Natural killer cell (primary cell): ENCODE measurements at regions not wholly inside any gene's neighbourhood (a gene's known extent, or its start where the extent isn't known, plus 50 kb on each side); places are given as distances from the start of the nearest gene placed in this dataset.

Source experiments
- ATAC-seq, 3 donors: fragments of 150-1000 bp in 2 of 3; fragments of 200-7000 bp in 1 of 3; cut with Tn5 transposase; 1 replicate in 1 of 3; 2 replicates in 2 of 3; pipeline ENCODE4 v1.10.0; 2021; ENCODE audit warnings: mild to moderate bottlenecking in 2 of 3, moderate library complexity in 2 of 3
- DNase-seq, 2 donors: peaks; one replicate each; pipeline versions ENCODE4 v3.0.0 to v3.0.0-alpha.2; 2013 to 2021; ENCODE audit warnings: mixed read lengths in 1 of 2
- H3K27ac ChIP-seq: one replicate; pipeline ENCODE4 v1.5.1; 2013; ENCODE audit warnings: mild to moderate bottlenecking, low read length
- H3K27me3 ChIP-seq: one replicate; pipeline ENCODE4 v1.6.1; 2013; ENCODE audit warnings: low read length; ENCODE audit not compliant: control insufficient read depth, insufficient read depth
- H3K36me3 ChIP-seq: one replicate; pipeline ENCODE4 v1.6.1; 2013; ENCODE audit warnings: low read length; ENCODE audit not compliant: control insufficient read depth, insufficient read depth
- H3K4me1 ChIP-seq: one replicate; pipeline ENCODE4 v1.6.1; 2013; ENCODE audit warnings: low read length; ENCODE audit not compliant: control insufficient read depth, insufficient read depth
- H3K4me3 ChIP-seq: one replicate; pipeline ENCODE4 v1.5.1; 2013; ENCODE audit warnings: low read length
- H3K9me3 ChIP-seq: one replicate; pipeline ENCODE4 v1.6.1; 2013; ENCODE audit warnings: low read length; ENCODE audit not compliant: control insufficient read depth, insufficient read depth
- H3K27ac Mint-ChIP-seq, 2 donors: one replicate each; pipeline ENCODE4 v1.8.0; 2022; ENCODE audit warnings: mild to moderate bottlenecking in 2 of 2, mixed read lengths in 2 of 2, moderate library complexity in 1 of 2
- H3K27me3 Mint-ChIP-seq, 2 donors: one replicate each; pipeline ENCODE4 v1.8.0; 2022; ENCODE audit warnings: low read depth in 2 of 2, mixed read lengths in 2 of 2
- H3K36me3 Mint-ChIP-seq: one replicate; pipeline ENCODE4 v1.8.0; 2022; ENCODE audit warnings: mixed read lengths
- H3K4me1 Mint-ChIP-seq, 2 donors: one replicate each; pipeline ENCODE4 v1.8.0; 2022; ENCODE audit warnings: mixed read lengths in 2 of 2
- H3K4me3 Mint-ChIP-seq: one replicate; pipeline ENCODE4 v1.8.0; 2022; ENCODE audit warnings: mild to moderate bottlenecking, moderate library complexity, mixed read lengths
- H3K9me3 Mint-ChIP-seq, 2 donors: one replicate each; pipeline ENCODE4 v1.8.0; 2022; ENCODE audit warnings: mixed read lengths in 2 of 2
- CTCF ChIP-seq: fragments of 200-600 bp; IDR thresholded peaks from one replicate; pipeline ENCODE4 v1.8.0; 2022; ENCODE audit warnings: antibody characterized with exemption
- WGBS: methylation state at CpG from one replicate; pipeline ENCODE4 v1.1.7; 2013; ENCODE audit warnings: missing lambda C conversion rate; ENCODE audit not compliant: insufficient coverage; 5-methylcytosine and 5-hydroxymethylcytosine counted together
- intact Hi-C: fragments of 100-400 bp; cut with micrococcal nuclease; formaldehyde crosslinking; loops from one replicate; pipeline ENCODE4 v1.14.2; 2022

GRCh38 chr14:48943913-48944312 is 642.3 kb downstream of the RPS29 start:
- no peak overlapping the region for H3K4me3 ChIP-seq
- Mint-ChIP-seq H3K27ac (no peak overlapping the region), H3K36me3 (no peaks in the 10 kb centered on the region), H3K4me3 (no peak overlapping the region), H3K4me1 (no peaks in the 10 kb centered on the region), H3K9me3 (peaks cover 4% of the 10 kb centered on the region in 2 donors), H3K27me3 (no peaks in the 10 kb centered on the region)
- H3K9me3 ChIP-seq = no peaks in the 10 kb centered on the region
- no peaks in the 10 kb centered on the region for H3K4me1 ChIP-seq
- ATAC-seq = no peak
- WGBS = 84% methylated on average over 4 of the region's 4 CpGs
- H3K36me3 ChIP-seq = no peaks in the 10 kb centered on the region
- H3K27me3 ChIP-seq = no peaks in the 10 kb centered on the region
- no peak for TF ChIP-seq CTCF
- intact Hi-C loops = no loop called here
- DNase-seq = no peak
- H3K27ac ChIP-seq = no peak overlapping the region

- Histone ChIP-seq H3K27ac (no peak overlapping the region), H3K4me3 (no peak overlapping the region), H3K27me3 (no peaks in the 10 kb centered on the region), H3K4me1 (no peaks in the 10 kb centered on the region), H3K36me3 (no peaks in the 10 kb centered on the region), H3K9me3 (no peaks in the 10 kb centered on the region)
- H3K27ac Mint-ChIP-seq = no peak overlapping the region
- WGBS = 72% methylated on average over 10 of the region's 10 CpGs
- no peaks in the 10 kb centered on the region for H3K4me1 Mint-ChIP-seq
- ATAC-seq (no peak), DNase-seq (no peak)
- H3K9me3 Mint-ChIP-seq = peaks cover 4 to 8% of the 10 kb centered on the region in 2 donors
- no peak overlapping the region for H3K4me3 Mint-ChIP-seq
- TF ChIP-seq CTCF = no peak
- intact Hi-C loops = no loop called here
- no peaks in the 10 kb centered on the region for H3K36me3 Mint-ChIP-seq
- H3K27me3 Mint-ChIP-seq = no peaks in the 10 kb centered on the region
Observed at GRCh38 chr14:48937541-48938195, 648.5 kb downstream of the RPS29 start.

- Mint-ChIP-seq H3K27me3 (no peaks in the 10 kb centered on the region), H3K36me3 (no peaks in the 10 kb centered on the region), H3K27ac (no peak overlapping the region), H3K4me3 (no peak overlapping the region), H3K4me1 (no peaks in the 10 kb centered on the region), H3K9me3 (peaks cover 5 to 10% of the 10 kb centered on the region in 2 donors)
- no CpG with 5 or more reads among the region's 1 CpG for WGBS
- Histone ChIP-seq H3K4me1 (no peaks in the 10 kb centered on the region), H3K9me3 (no peaks in the 10 kb centered on the region), H3K27ac (no peak overlapping the region), H3K4me3 (no peak overlapping the region), H3K36me3 (no peaks in the 10 kb centered on the region), H3K27me3 (no peaks in the 10 kb centered on the region)
- DNase-seq (no peak), ATAC-seq (no peak)
- intact Hi-C loops = no loop called here
- TF ChIP-seq CTCF = no peak
Observed at GRCh38 chr14:48936849-48937248, 649.3 kb downstream of the RPS29 start.

GRCh38 chr14:48936362-48936761 is 649.8 kb downstream of the RPS29 start:
- H3K4me3 Mint-ChIP-seq = no peak overlapping the region

More at GRCh38 chr14:48936362-48936761, 649.8 kb downstream of the RPS29 start:
- H3K4me1 Mint-ChIP-seq = no peaks in the 10 kb centered on the region
- no peaks in the 10 kb centered on the region for H3K4me1 ChIP-seq
- H3K27me3 ChIP-seq = no peaks in the 10 kb centered on the region
- H3K9me3 ChIP-seq = no peaks in the 10 kb centered on the region
- ATAC-seq (no peak), DNase-seq (no peak)
- H3K36me3 Mint-ChIP-seq = no peaks in the 10 kb centered on the region
- H3K9me3 Mint-ChIP-seq = peaks cover 6 to 12% of the 10 kb centered on the region in 2 donors
- intact Hi-C loops = no loop called here
- no peak for TF ChIP-seq CTCF
- no peak overlapping the region for H3K27ac ChIP-seq
- H3K4me3 ChIP-seq = no peak overlapping the region
- H3K36me3 ChIP-seq = no peaks in the 10 kb centered on the region
- 94% methylated on average over 2 of the region's 2 CpGs for WGBS
- H3K27me3 Mint-ChIP-seq = no peaks in the 10 kb centered on the region
- H3K27ac Mint-ChIP-seq = no peak overlapping the region
